PFSK-1 (cell line): ENCODE measurements at regions not wholly inside any gene's neighbourhood (a gene's known extent, or its start where the extent isn't known, plus 50 kb on each side); places are given as distances from the start of the nearest gene placed in this dataset.

ENCODE experiments used
- FOXP2 ChIP-seq: optimal IDR thresholded peaks from 2 replicates; pipeline ENCODE3; 2011; ENCODE audit warnings: borderline replicate concordance, control low read depth, inconsistent platforms; ENCODE audit not compliant: insufficient read depth; ENCODE audit errors: extremely low read length, extremely low read depth
- POLR2AphosphoS5 ChIP-seq: IDR thresholded peaks from 2 replicates; pipeline ENCODE4 v1.6.1; 2012; ENCODE audit warnings: low read depth, mild to moderate bottlenecking, control low read depth, low read length, moderate library complexity
- REST ChIP-seq, 2 experiments: IDR thresholded peaks; 2 replicates each; pipeline versions ENCODE4 v1.6.1 to v1.8.0; 2011 to 2012; ENCODE audit warnings: low read depth in 2 of 2, low read length in 2 of 2, control low read depth in 1 of 2, inconsistent platforms in 1 of 2, mild to moderate bottlenecking in 1 of 2, moderate library complexity in 1 of 2; ENCODE audit not compliant: insufficient read depth in 1 of 2
- SIN3A ChIP-seq: IDR thresholded peaks from 2 replicates; pipeline ENCODE4 v1.6.1; 2012; ENCODE audit warnings: mild to moderate bottlenecking, low read length, moderate library complexity, borderline replicate concordance; ENCODE audit not compliant: insufficient read depth
- TAF1 ChIP-seq: IDR thresholded peaks from 2 replicates; pipeline ENCODE4 v1.6.1; 2012; ENCODE audit warnings: low read length, control low read depth, borderline replicate concordance; ENCODE audit not compliant: insufficient read depth

- TF ChIP-seq REST (IDR thresholded peaks at IDR 0.05; ENCODE audit: insufficient read depth in 1 of 2, low read depth in 2 of 2, low read length in 2 of 2): no peak
- no peak for TF ChIP-seq SIN3A
- TF ChIP-seq FOXP2: no peak
- TF ChIP-seq TAF1: no peak
- TF ChIP-seq POLR2AphosphoS5: no peak
These were observed 186.2 kb downstream of the EFNB2 start for GRCh38 chr13:106349080-106349931.

GRCh38 chr13:106348075-106348840 lies 187.2 kb downstream of the EFNB2 start:
- TF ChIP-seq POLR2AphosphoS5 (no peak), TAF1 (no peak), FOXP2 (no peak), SIN3A (no peak), REST (IDR thresholded peaks at IDR 0.05; ENCODE audit: insufficient read depth in 1 of 2, low read depth in 2 of 2, low read length in 2 of 2) (no peak)

- TF ChIP-seq SIN3A (no peak), FOXP2 (no peak), POLR2AphosphoS5 (no peak), TAF1 (no peak), REST (IDR thresholded peaks at IDR 0.05; ENCODE audit: insufficient read depth in 1 of 2, low read depth in 2 of 2, low read length in 2 of 2) (no peak)
These were observed 191.1 kb downstream of the EFNB2 start for GRCh38 chr13:106344342-106344741.

- TF ChIP-seq SIN3A (no peak), REST (IDR thresholded peaks at IDR 0.05; ENCODE audit: insufficient read depth in 1 of 2, low read depth in 2 of 2, low read length in 2 of 2) (no peak)
These were observed 191.6 kb downstream of the EFNB2 start for GRCh38 chr13:106343836-106344235.
